ENCODE measurements at regions not wholly inside any gene's neighbourhood (a gene's known extent, or its start where the extent isn't known, plus 50 kb on each side); places are given as distances from the start of the nearest gene placed in this dataset.

GRCh38 chr6:74577619-74578018 lies 628.2 kb downstream of the COL12A1 start:
- TF ChIP-seq RARB (CRISPR knock-in tag; IDR thresholded peaks at IDR 0.05) (no peak), GLIS3 (CRISPR knock-in tag; IDR thresholded peaks at IDR 0.05) (no peak), TOX (CRISPR knock-in tag; IDR thresholded peaks at IDR 0.05; ENCODE audit: borderline replicate concordance) (no peak), ZFP3 (CRISPR knock-in tag; IDR thresholded peaks at IDR 0.05) (no peak), TCF4 (CRISPR knock-in tag; IDR thresholded peaks at IDR 0.05; ENCODE audit: borderline replicate concordance) (no peak), ZNF70 (CRISPR knock-in tag; IDR thresholded peaks at IDR 0.05) (no peak), ESRRG (CRISPR knock-in tag; IDR thresholded peaks at IDR 0.05) (no peak), ARNTL (CRISPR knock-in tag; IDR thresholded peaks at IDR 0.05; ENCODE audit: borderline replicate concordance, low read depth) (no peak), ZFP30 (CRISPR knock-in tag; IDR thresholded peaks at IDR 0.05) (no peak), PATZ1 (CRISPR knock-in tag; IDR thresholded peaks at IDR 0.05; ENCODE audit: borderline replicate concordance) (no peak), PPARA (CRISPR knock-in tag; IDR thresholded peaks at IDR 0.05; ENCODE audit: borderline replicate concordance) (no peak), ZC3H10 (CRISPR knock-in tag; IDR thresholded peaks at IDR 0.05) (no peak)

All from SK-N-SH treated with all-trans-retinoic acid at 6 μM for 48 hours (cell line).